HCT116 (cell line): ENCODE measurements at regions not wholly inside any gene's neighbourhood (a gene's known extent, or its start where the extent isn't known, plus 50 kb on each side); places are given as distances from the start of the nearest gene placed in this dataset.

Experiments
- ATAC-seq: fragments of 200-7000 bp; cut with Tn5 transposase; 2 replicates; pipeline ENCODE4 v1.9.1; 2020; ENCODE audit warnings: mild to moderate bottlenecking, moderate library complexity
- BruUV-seq: library from RNA; stranded (reverse); fragments of 400-500 nt; replicated peaks from 2 replicates; lab custom pipeline; 2021; lab: Mats Ljungman, UMichigan
- CTCF ChIA-PET: fragments of 300-600 bp; sonication (Branson Sonifier 250); formaldehyde crosslinking; loops from one replicate; lab custom pipeline; 2021; ENCODE audit warnings: antibody characterized with exemption; lab: Charles Lee
- POLR2A ChIA-PET: fragments of 300-600, 350-600 bp; sonication (Branson Sonifier 250); formaldehyde crosslinking; loops from one replicate; lab custom pipeline; 2021; ENCODE audit warnings: antibody characterized with exemption; lab: Charles Lee
- RAD21 ChIA-PET, 2 experiments: fragments of 300-600 bp; sonication (Branson Sonifier 250); formaldehyde crosslinking; loops; one replicate each; lab custom pipeline; 2023; ENCODE audit warnings: low total read pairs in 2 of 2; ENCODE audit not compliant: uncharacterized antibody in 2 of 2, unreplicated experiment in 2 of 2, low non-redundant PET in 1 of 2; lab: Charles Lee
- DNase-seq: peaks from one replicate; pipeline ENCODE4 v3.0.0-alpha.2; 2010; ENCODE audit warnings: low read depth, low spot score
- H2AFZ ChIP-seq: fragments of 200-600 bp; shearing (Covaris generic), sonication (generic); 2 replicates; pipeline ENCODE4 v1.6.1; 2017; ENCODE audit warnings: low read depth, mixed run types, mixed read lengths, antibody characterized with exemption, low read length; ENCODE audit not compliant: poor library complexity, severe bottlenecking
- H3K27ac ChIP-seq: 2 replicates; pipeline ENCODE4 v1.5.1; 2012; ENCODE audit warnings: low read depth, low read length
- H3K27me3 ChIP-seq: fragments of 200-600 bp; sonication (generic); 2 replicates; pipeline ENCODE4 v1.6.1; 2016; ENCODE audit warnings: mixed run types, low read length, mixed read lengths; ENCODE audit not compliant: insufficient read depth
- H3K36me3 ChIP-seq, 2 experiments: fragments of 200-500 bp in 1 of 2; fragments of 200-600 bp in 1 of 2; sonication (Bioruptor generic) in 1 of 2; sonication (generic) in 1 of 2; 2 replicates each; pipeline versions ENCODE4 v1.5.1 to v1.6.1; 2014 to 2016; ENCODE audit warnings: low read length in 2 of 2, inconsistent platforms in 1 of 2, mixed read lengths in 1 of 2, mixed run types in 1 of 2; ENCODE audit not compliant: insufficient read depth in 2 of 2, control insufficient read depth in 1 of 2
- H3K4me1 ChIP-seq, 2 experiments: fragments of 200-600 bp in 1 of 2; sonication (generic) in 1 of 2; 2 replicates each; pipeline versions ENCODE4 v1.5.1 to v1.6.1; 2012 to 2017; ENCODE audit warnings: low read length in 2 of 2, inconsistent platforms in 1 of 2, mild to moderate bottlenecking in 1 of 2, mixed read lengths in 1 of 2, mixed run types in 1 of 2, moderate library complexity in 1 of 2; ENCODE audit not compliant: insufficient read depth in 2 of 2, control insufficient read depth in 1 of 2
- H3K4me2 ChIP-seq: fragments of 200-600 bp; sonication (generic); 2 replicates; pipeline ENCODE4 v1.6.1; 2017; ENCODE audit warnings: mixed run types, low read length, mixed read lengths
- H3K4me3 ChIP-seq, 2 experiments: fragments of 200-600 bp in 1 of 2; sonication (generic) in 1 of 2; replicated peaks in 1 of 2; 2 replicates each; pipeline ENCODE4 v1.5.1; 2011 to 2016; ENCODE audit warnings: low read length in 2 of 2, control low read depth in 1 of 2, low read depth in 1 of 2, mild to moderate bottlenecking in 1 of 2, mixed read lengths in 1 of 2, mixed run types in 1 of 2
- H3K79me2 ChIP-seq: fragments of 200-600 bp; sonication (generic); 2 replicates; pipeline ENCODE4 v1.6.1; 2017; ENCODE audit warnings: mild to moderate bottlenecking, mixed run types, low read length, moderate library complexity, mixed read lengths; ENCODE audit not compliant: insufficient read depth
- H3K9ac ChIP-seq: fragments of 200-600 bp; sonication (generic); 2 replicates; pipeline ENCODE4 v1.6.1; 2016; ENCODE audit warnings: low read length, mixed read lengths
- H3K9me2 ChIP-seq: fragments of 200-600 bp; sonication (generic), shearing (Covaris generic); 2 replicates; pipeline ENCODE4 v1.6.1; 2017; ENCODE audit warnings: mixed run types, mild to moderate bottlenecking, moderate library complexity; ENCODE audit not compliant: insufficient read depth
- H3K9me3 ChIP-seq, 2 experiments: fragments of 200-500 bp in 1 of 2; fragments of 200-600 bp in 1 of 2; sonication (Bioruptor generic) in 1 of 2; sonication (generic) in 1 of 2; 2 replicates each; pipeline ENCODE4 v1.6.1; 2014 to 2017; ENCODE audit warnings: low read length in 2 of 2, mixed read lengths in 2 of 2, inconsistent platforms in 1 of 2, low read depth in 1 of 2, mild to moderate bottlenecking in 1 of 2, mixed run types in 1 of 2, moderate library complexity in 1 of 2; ENCODE audit not compliant: control insufficient read depth in 1 of 2, insufficient read depth in 1 of 2
- H4K20me1 ChIP-seq: fragments of 200-600 bp; sonication (generic), shearing (Covaris generic); 2 replicates; pipeline ENCODE4 v1.6.1; 2017; ENCODE audit warnings: mixed run types, mild to moderate bottlenecking, moderate library complexity; ENCODE audit not compliant: insufficient read depth
- CEBPB ChIP-seq: IDR thresholded peaks from 2 replicates; pipeline ENCODE4 v1.6.1; 2012; ENCODE audit warnings: low read depth
- EGR1 ChIP-seq: IDR thresholded peaks from 2 replicates; pipeline ENCODE4 v1.6.1; 2012; ENCODE audit warnings: low read depth
- ELF1 ChIP-seq: IDR thresholded peaks from 2 replicates; pipeline ENCODE4 v1.6.1; 2012; ENCODE audit warnings: low read depth, borderline replicate concordance
- EZH2phosphoT487 ChIP-seq: fragments of 200-600 bp; IDR thresholded peaks from 2 replicates; pipeline ENCODE4 v1.6.1; 2018; ENCODE audit warnings: antibody characterized with exemption, borderline replicate concordance
- FOSL1 ChIP-seq: IDR thresholded peaks from 2 replicates; pipeline ENCODE4 v1.6.1; 2012; ENCODE audit warnings: low read depth
- JUND ChIP-seq: IDR thresholded peaks from 2 replicates; pipeline ENCODE4 v1.6.1; 2012
- MAX ChIP-seq: IDR thresholded peaks from 2 replicates; pipeline ENCODE4 v1.6.1; 2012
- POLR2A ChIP-seq: IDR thresholded peaks from 2 replicates; pipeline ENCODE4 v1.7.0; 2011; ENCODE audit warnings: borderline replicate concordance; ENCODE audit not compliant: insufficient read depth, insufficient read length; ENCODE audit errors: extremely low read depth
- RAD21 ChIP-seq: IDR thresholded peaks from 2 replicates; pipeline ENCODE4 v1.6.1; 2012; ENCODE audit warnings: low read depth, mild to moderate bottlenecking
- REST ChIP-seq: IDR thresholded peaks from 2 replicates; pipeline ENCODE4 v1.6.1; 2012; ENCODE audit warnings: low read depth
- SRF ChIP-seq: IDR thresholded peaks from 2 replicates; pipeline ENCODE4 v1.6.1; 2012; ENCODE audit warnings: low read depth
- TCF7L2 ChIP-seq: IDR thresholded peaks from 2 replicates; pipeline ENCODE4 v1.7.0; 2011; ENCODE audit warnings: borderline replicate concordance, inconsistent platforms; ENCODE audit not compliant: insufficient read depth, insufficient read length; ENCODE audit errors: extremely low read depth
- YY1 ChIP-seq: IDR thresholded peaks from 2 replicates; pipeline ENCODE4 v1.6.1; 2011; ENCODE audit warnings: low read length, low read depth, moderate library complexity, mild to moderate bottlenecking; ENCODE audit not compliant: insufficient replicate concordance; ENCODE audit errors: extremely low read depth
- ZFX ChIP-seq: fragments of 450-650 bp; IDR thresholded peaks from 2 replicates; pipeline ENCODE4 v1.6.1; 2017
- ZNF274 ChIP-seq: fragments of 200-500 bp; sonication (Bioruptor generic); IDR thresholded peaks from 2 replicates; pipeline ENCODE4 v1.6.1; 2014; ENCODE audit warnings: mild to moderate bottlenecking, low read depth, low read length, inconsistent platforms
- intact Hi-C: fragments of 100-400 bp; cut with micrococcal nuclease; formaldehyde crosslinking; loops from 2 replicates; pipeline ENCODE4 v1.10.0; 2022
- TF ChIP-seq, protein P1 (sequence below), 3 experiments: fragments of 200-600 bp in 1 of 3; sonication (generic) in 1 of 3; IDR thresholded peaks in 2 of 3; conservative IDR thresholded peaks in 1 of 3; 2 replicates each; pipeline ENCODE4 v1.5.1; 2012 to 2017; ENCODE audit warnings: low read depth in 2 of 3, low read length in 2 of 3, antibody characterized with exemption in 1 of 3, borderline replicate concordance in 1 of 3, control low read depth in 1 of 3, mild to moderate bottlenecking in 1 of 3, mixed read lengths in 1 of 3, mixed run types in 1 of 3, moderate library complexity in 1 of 3; ENCODE audit not compliant: insufficient read depth in 1 of 3

DNA sequence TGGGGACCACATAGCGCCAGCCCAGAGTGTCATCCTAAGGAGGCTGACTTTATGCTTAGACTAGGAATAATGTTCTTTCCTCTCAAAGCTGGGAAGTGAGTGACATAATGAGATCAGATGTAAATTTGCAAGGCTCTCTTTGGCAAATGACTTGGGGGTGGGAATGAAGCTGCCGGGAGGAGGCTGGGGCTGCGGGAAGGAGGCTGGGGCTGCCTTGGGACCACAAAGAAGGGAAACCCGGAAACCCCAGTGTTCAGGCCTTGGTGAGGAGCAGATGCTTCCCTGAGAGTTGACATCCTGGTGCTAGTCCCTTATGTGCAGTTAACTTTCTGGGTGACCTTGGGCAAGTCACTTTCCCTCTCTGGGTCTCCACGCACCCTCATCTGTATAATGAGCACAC, 182.0 kb downstream of the CHST1 start:
- RAD21 ChIA-PET, result no interaction called here
- peaks cover 49% of the 10 kb centered on the region for H3K27me3 ChIP-seq
- H3K9ac ChIP-seq, result no peak overlapping the region
- no TSS peak for BruUV-seq
- POLR2A ChIA-PET, result no interaction called here
- no peak for ATAC-seq
- no peaks in the 10 kb centered on the region for H3K9me2 ChIP-seq
- CTCF ChIA-PET, result no interaction called here
- intact Hi-C loops, result no loop called here
- no peak overlapping the region for H3K4me2 ChIP-seq
- H4K20me1 ChIP-seq, result no peaks in the 10 kb centered on the region
- H3K4me1 ChIP-seq, result peaks cover 0 to 5% of the 10 kb centered on the region in 2 experiments; a peak in 1 of 4 replicates
- no peaks in the 10 kb centered on the region for H3K9me3 ChIP-seq
- H3K4me3 ChIP-seq, result no peak overlapping the region
- H3K79me2 ChIP-seq, result no peaks in the 10 kb centered on the region
- H3K36me3 ChIP-seq, result no peaks in the 10 kb centered on the region
- no peak overlapping the region for H2AFZ ChIP-seq
- DNase-seq, result no peak
- TF ChIP-seq CEBPB, result no peak
- TF ChIP-seq JUND, result no peak
- no peak for TF ChIP-seq EGR1
- TF ChIP-seq TCF7L2, result no peak
- TF ChIP-seq, protein P1, sequence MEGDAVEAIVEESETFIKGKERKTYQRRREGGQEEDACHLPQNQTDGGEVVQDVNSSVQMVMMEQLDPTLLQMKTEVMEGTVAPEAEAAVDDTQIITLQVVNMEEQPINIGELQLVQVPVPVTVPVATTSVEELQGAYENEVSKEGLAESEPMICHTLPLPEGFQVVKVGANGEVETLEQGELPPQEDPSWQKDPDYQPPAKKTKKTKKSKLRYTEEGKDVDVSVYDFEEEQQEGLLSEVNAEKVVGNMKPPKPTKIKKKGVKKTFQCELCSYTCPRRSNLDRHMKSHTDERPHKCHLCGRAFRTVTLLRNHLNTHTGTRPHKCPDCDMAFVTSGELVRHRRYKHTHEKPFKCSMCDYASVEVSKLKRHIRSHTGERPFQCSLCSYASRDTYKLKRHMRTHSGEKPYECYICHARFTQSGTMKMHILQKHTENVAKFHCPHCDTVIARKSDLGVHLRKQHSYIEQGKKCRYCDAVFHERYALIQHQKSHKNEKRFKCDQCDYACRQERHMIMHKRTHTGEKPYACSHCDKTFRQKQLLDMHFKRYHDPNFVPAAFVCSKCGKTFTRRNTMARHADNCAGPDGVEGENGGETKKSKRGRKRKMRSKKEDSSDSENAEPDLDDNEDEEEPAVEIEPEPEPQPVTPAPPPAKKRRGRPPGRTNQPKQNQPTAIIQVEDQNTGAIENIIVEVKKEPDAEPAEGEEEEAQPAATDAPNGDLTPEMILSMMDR (IDR thresholded peaks at IDR 0.05 in 2 of 3, conservative IDR thresholded peaks at IDR 0.05 in 1 of 3; ENCODE audit: borderline replicate concordance in 1 of 3, insufficient read depth in 1 of 3, low read depth in 2 of 3, low read length in 2 of 3), result no peak
- TF ChIP-seq ZFX, result no peak
- no peak for TF ChIP-seq SRF
- no peak for TF ChIP-seq REST
- no peak for TF ChIP-seq RAD21
- no peak for TF ChIP-seq POLR2A
- no peak for TF ChIP-seq EZH2phosphoT487
- TF ChIP-seq ZNF274, result no peak
- TF ChIP-seq MAX, result no peak
- TF ChIP-seq FOSL1, result no peak
- TF ChIP-seq YY1, result no peak
- no peak for TF ChIP-seq ELF1
- TF ChIP-seq, all 23 proteins: peak for 0
- no peak overlapping the region for H3K27ac ChIP-seq
